ENCODE measurements at regions not wholly inside any gene's neighbourhood (a gene's known extent, or its start where the extent isn't known, plus 50 kb on each side); places are given as distances from the start of the nearest gene placed in this dataset.

DNA sequence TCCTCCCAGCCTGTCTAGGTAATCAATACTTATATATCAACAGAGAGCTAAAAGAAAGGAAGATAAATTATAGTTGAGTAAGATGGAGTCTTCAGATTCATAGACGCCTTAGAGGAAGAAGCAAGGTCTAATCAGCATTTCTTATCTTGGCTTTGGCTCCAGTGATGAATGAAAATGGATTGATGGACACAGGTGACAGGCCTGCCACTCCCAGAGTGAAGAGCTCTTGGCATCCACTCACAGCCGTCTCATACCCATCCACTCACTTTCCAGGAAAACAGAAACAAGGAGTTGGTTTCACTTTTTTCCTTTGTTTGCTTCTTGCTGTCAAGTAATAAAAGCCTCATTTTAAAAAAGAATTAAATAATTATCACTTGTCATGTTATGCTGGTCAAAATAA is 168.2 kb downstream of the MFSD1 start:
- no peaks in the 10 kb centered on the region for H3K4me1 ChIP-seq (ENCODE audit: control insufficient read depth, insufficient read depth, low read length)
- no peaks in the 10 kb centered on the region for H3K27me3 ChIP-seq (ENCODE audit: control insufficient read depth, insufficient read depth, low read length)
- H3K4me3 ChIP-seq (ENCODE audit: low read length): no peak overlapping the region
- no peak overlapping the region for H3K4me2 ChIP-seq (ENCODE audit: low read length)
- H3K9ac ChIP-seq (ENCODE audit: low read depth, low read length): no peak overlapping the region
- no peaks in the 10 kb centered on the region for H3K36me3 ChIP-seq (ENCODE audit: insufficient read depth, low read length)
- H3K9me3 ChIP-seq (replicated peaks; ENCODE audit: low read length): no peaks in the 10 kb centered on the region

DNA sequence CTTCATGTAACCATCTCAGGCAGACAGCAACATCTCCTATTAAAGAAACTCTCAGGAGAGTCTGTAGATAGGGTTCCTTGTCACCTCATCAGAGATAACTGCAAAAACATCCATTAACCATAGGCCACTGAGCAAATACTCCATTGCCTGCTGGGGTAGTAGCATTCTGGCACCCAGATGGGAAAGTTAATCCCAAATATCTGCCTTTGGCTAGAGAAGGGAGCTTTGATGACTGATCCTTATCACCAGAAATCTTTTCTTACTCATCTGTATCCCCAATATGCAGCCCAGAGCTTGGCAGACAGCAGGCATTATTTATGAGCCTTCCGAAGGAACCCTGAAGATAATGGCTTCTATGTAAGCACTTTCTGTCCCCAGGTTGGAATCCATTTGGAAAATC is 173.1 kb downstream of the MFSD1 start:
- no peak overlapping the region for H3K9ac ChIP-seq (ENCODE audit: low read depth, low read length)
- no peaks in the 10 kb centered on the region for H3K4me1 ChIP-seq (ENCODE audit: control insufficient read depth, insufficient read depth, low read length)
- no peaks in the 10 kb centered on the region for H3K27me3 ChIP-seq (ENCODE audit: control insufficient read depth, insufficient read depth, low read length)
- no peak overlapping the region for H3K4me3 ChIP-seq (ENCODE audit: low read length)
- H3K4me2 ChIP-seq (ENCODE audit: low read length): no peak overlapping the region
- no peaks in the 10 kb centered on the region for H3K9me3 ChIP-seq (replicated peaks; ENCODE audit: low read length)
- no peaks in the 10 kb centered on the region for H3K36me3 ChIP-seq (ENCODE audit: insufficient read depth, low read length)

DNA sequence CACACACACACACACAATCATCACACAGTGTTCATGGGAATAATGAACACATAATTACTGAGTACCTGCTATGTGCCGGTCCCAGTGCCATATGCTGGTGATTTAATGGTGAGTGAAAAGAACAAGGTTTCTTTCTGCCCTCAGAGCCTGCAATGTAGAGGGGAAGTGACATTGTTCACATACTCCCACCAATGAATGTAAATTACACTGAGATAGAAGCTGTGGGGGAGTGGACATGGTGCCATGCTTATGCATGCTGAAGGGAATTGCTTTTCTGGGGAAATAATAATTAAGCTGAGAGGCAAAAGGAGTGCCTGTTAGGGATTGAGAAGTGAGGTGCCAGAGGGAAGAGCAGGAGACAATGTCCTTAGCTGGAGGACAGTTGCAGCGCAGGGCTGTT is 175.1 kb downstream of the MFSD1 start:
- Histone ChIP-seq H3K36me3 (ENCODE audit: insufficient read depth, low read length) (no peaks in the 10 kb centered on the region), H3K4me2 (ENCODE audit: low read length) (no peak overlapping the region), H3K4me3 (ENCODE audit: low read length) (no peak overlapping the region), H3K9ac (ENCODE audit: low read depth, low read length) (no peak overlapping the region), H3K27me3 (ENCODE audit: control insufficient read depth, insufficient read depth, low read length) (no peaks in the 10 kb centered on the region), H3K4me1 (ENCODE audit: control insufficient read depth, insufficient read depth, low read length) (no peaks in the 10 kb centered on the region), H3K9me3 (replicated peaks; ENCODE audit: low read length) (no peaks in the 10 kb centered on the region)

DNA sequence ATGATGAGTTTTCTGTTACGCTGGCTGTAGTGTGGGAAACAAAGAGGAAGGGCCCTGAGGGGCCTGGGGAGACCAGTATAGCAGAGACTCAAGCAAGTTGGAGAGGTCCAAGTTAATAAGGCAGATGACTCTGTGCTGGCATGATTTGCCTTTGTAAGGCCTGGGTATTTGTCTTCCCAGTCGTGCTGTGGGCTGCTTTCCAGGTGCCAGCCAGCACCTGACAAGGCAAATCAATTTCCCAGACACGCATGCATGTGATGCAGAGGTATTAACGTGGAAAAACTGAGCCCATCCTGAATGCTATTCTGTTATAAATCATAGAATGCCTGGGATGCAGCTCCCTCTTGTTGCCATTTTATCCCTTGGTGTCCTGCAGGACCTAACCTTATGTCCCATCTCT is 175.6 kb downstream of the MFSD1 start:
- H3K9me3 ChIP-seq (replicated peaks; ENCODE audit: low read length): no peaks in the 10 kb centered on the region
- H3K36me3 ChIP-seq (ENCODE audit: insufficient read depth, low read length): no peaks in the 10 kb centered on the region
- H3K4me3 ChIP-seq (ENCODE audit: low read length): no peak overlapping the region
- no peaks in the 10 kb centered on the region for H3K4me1 ChIP-seq (ENCODE audit: control insufficient read depth, insufficient read depth, low read length)
- no peak overlapping the region for H3K9ac ChIP-seq (ENCODE audit: low read depth, low read length)
- no peaks in the 10 kb centered on the region for H3K27me3 ChIP-seq (ENCODE audit: control insufficient read depth, insufficient read depth, low read length)
- no peak overlapping the region for H3K4me2 ChIP-seq (ENCODE audit: low read length)

DNA sequence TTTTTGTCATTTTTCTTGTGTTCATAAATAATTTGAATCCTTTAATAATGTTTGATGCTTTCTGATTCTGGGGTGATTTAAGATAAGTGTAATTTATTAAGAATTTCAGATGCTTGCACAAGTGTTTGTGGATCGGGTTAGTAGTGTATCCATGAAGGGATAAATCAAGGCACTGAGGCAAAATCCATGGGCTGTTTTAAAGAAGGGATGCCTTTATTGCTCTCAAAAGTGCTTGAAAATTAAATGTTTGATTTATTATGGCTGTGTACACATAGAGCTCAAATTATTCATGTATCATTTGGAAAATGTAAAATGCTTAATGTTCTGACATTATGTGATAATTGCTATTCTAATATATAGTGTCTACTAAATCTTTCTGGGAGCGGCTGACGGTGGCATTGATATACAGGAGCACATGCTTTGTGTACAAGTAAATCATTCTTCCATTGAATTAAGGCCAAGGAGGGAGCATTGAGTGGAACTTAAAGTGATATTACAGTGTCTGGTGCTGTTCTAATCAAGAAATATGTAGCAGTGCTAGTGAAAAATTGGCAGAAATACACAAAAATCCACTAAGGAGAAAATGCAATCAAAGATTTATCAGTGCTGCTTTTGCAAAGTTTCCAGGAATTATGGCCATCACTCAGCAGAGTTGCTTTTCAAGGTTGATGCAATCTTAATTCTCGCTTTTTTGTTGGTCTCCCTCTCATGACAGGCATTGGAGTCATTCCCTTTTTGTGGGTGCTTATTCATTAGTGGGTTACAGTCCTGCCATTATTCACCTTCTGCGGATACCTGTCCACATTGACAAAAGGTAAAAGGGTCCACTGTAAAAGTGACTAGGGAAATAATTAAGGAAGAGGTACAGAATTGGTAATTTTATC is 181.6 kb downstream of the MFSD1 start:
- Histone ChIP-seq H3K4me1 (ENCODE audit: control insufficient read depth, insufficient read depth, low read length) (no peaks in the 10 kb centered on the region), H3K27me3 (ENCODE audit: control insufficient read depth, insufficient read depth, low read length) (no peaks in the 10 kb centered on the region), H3K4me2 (ENCODE audit: low read length) (no peak overlapping the region), H3K9me3 (replicated peaks; ENCODE audit: low read length) (no peaks in the 10 kb centered on the region), H3K4me3 (ENCODE audit: low read length) (no peak overlapping the region), H3K36me3 (ENCODE audit: insufficient read depth, low read length) (no peaks in the 10 kb centered on the region), H3K9ac (ENCODE audit: low read depth, low read length) (no peak overlapping the region)

DNA sequence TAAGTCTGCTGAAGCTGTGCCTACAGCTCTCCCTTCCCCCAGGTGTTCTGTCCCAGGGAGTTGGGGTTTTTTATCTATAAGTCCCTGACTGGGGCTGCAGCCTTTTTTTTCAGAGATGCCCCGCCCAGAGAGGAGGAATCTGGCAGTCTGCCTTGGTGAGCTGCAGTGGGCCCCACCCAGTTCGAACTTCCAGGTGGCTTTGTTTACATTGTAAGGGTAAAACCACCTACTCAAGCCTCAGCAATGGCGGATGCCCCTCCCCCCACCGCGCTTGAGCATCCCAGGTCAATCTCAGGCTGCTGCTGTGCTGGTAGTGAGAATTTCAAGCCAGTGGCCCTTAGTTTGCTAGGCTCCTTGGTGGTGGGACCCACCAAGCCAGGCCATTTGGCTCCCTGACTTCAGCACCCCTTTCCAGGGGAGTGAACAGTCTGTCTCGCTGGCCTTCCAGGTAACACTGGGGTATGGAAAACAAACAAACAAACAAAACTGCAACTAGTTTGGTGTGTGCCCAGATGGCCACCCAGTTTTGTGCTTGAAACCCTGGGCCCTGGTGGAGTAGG is 189.4 kb downstream of the MFSD1 start:
- Histone ChIP-seq H3K9ac (ENCODE audit: low read depth, low read length) (no peak overlapping the region), H3K36me3 (ENCODE audit: insufficient read depth, low read length) (no peaks in the 10 kb centered on the region), H3K4me3 (ENCODE audit: low read length) (no peak overlapping the region), H3K4me2 (ENCODE audit: low read length) (no peak overlapping the region), H3K4me1 (ENCODE audit: control insufficient read depth, insufficient read depth, low read length) (no peaks in the 10 kb centered on the region), H3K9me3 (replicated peaks; ENCODE audit: low read length) (no peaks in the 10 kb centered on the region), H3K27me3 (ENCODE audit: control insufficient read depth, insufficient read depth, low read length) (no peaks in the 10 kb centered on the region)

DNA sequence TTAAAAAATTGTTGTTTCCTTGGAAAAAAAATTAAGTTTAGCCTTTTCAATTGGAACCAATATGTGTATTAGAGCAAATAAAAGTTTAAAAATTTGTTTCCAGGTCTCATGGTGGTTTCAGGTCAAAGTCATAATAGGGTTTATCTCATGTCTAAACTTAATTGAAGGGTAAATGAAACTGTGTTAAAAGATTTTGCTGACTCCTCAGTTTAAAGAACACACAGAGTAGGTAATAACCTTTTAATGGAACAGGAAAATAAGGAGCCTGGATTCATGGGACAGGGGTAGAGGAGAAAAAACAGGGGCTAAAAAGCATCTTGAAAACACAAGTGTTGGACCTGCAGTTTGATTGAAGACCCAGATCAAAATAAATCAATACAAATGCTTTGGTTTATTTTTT is 190.6 kb downstream of the MFSD1 start:
- Histone ChIP-seq H3K4me1 (ENCODE audit: control insufficient read depth, insufficient read depth, low read length) (no peaks in the 10 kb centered on the region), H3K9me3 (replicated peaks; ENCODE audit: low read length) (no peaks in the 10 kb centered on the region), H3K9ac (ENCODE audit: low read depth, low read length) (no peak overlapping the region), H3K36me3 (ENCODE audit: insufficient read depth, low read length) (no peaks in the 10 kb centered on the region), H3K4me3 (ENCODE audit: low read length) (no peak overlapping the region), H3K27me3 (ENCODE audit: control insufficient read depth, insufficient read depth, low read length) (no peaks in the 10 kb centered on the region), H3K4me2 (ENCODE audit: low read length) (no peak overlapping the region)

DNA sequence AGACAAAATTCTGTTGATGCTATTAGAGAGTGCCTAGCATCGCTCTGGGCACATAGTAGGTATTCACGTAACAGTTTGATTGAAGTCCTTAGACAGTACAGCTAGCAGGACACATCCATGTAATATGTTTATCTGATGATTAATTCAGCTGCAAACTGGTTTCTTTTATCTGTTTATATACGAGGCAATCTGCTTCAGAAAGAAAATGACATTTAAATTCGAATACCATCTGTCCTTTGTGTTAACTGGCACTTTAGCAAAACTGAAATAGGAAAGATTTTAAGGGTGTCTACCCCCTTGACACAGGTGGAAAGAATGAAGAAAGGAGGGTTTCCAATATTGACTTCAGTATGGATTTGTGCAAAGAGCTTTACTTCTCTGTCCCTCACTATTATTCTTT is 192.5 kb downstream of the MFSD1 start:
- H3K4me3 ChIP-seq (ENCODE audit: low read length): no peak overlapping the region
- H3K9me3 ChIP-seq (replicated peaks; ENCODE audit: low read length): no peaks in the 10 kb centered on the region
- H3K4me2 ChIP-seq (ENCODE audit: low read length): no peak overlapping the region
- no peaks in the 10 kb centered on the region for H3K27me3 ChIP-seq (ENCODE audit: control insufficient read depth, insufficient read depth, low read length)
- no peaks in the 10 kb centered on the region for H3K36me3 ChIP-seq (ENCODE audit: insufficient read depth, low read length)
- no peaks in the 10 kb centered on the region for H3K4me1 ChIP-seq (ENCODE audit: control insufficient read depth, insufficient read depth, low read length)
- H3K9ac ChIP-seq (ENCODE audit: low read depth, low read length): no peak overlapping the region

DNA sequence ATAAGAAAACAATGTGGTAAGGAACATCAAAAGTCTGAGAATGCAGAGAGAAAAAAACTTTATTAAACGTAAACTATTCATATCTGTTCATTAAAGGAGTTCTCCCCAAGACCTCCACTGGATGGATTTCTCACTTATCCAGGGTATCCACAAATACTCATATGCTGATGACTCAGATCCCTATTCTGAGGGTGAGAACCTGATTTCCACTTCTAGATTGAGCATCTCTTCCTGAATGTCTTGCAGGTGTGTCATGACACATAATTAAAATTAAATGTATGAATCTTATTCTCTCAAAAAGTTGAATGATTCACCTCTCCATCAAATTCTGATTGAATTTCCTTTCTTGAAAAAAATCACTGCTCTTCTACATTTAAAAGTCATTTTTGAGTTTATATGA is 199.9 kb downstream of the MFSD1 start:
- Histone ChIP-seq H3K4me2 (ENCODE audit: low read length) (no peak overlapping the region), H3K4me1 (ENCODE audit: control insufficient read depth, insufficient read depth, low read length) (no peaks in the 10 kb centered on the region), H3K9me3 (replicated peaks; ENCODE audit: low read length) (no peaks in the 10 kb centered on the region), H3K36me3 (ENCODE audit: insufficient read depth, low read length) (no peaks in the 10 kb centered on the region), H3K4me3 (ENCODE audit: low read length) (no peak overlapping the region), H3K27me3 (ENCODE audit: control insufficient read depth, insufficient read depth, low read length) (no peaks in the 10 kb centered on the region), H3K9ac (ENCODE audit: low read depth, low read length) (no peak overlapping the region)

DNA sequence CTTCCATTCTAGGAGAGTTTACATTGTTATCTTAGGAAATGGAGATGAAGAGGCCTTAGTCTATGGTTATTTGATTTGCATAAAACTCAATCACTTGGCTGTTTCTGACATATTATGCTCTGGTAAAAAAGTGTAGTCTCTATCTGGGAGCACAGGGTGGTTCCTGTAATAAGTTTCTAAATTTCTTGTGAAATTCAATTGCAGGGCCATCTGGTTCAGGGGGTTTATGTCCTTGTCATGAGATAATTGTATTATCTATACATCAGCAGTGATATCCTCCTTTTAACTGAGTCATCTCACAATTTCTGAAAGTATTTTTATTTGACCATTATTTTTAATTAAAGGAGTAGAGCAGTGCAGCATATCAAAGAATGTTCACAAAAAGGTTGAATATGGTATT is 203.3 kb downstream of the MFSD1 start:
- no peaks in the 10 kb centered on the region for H3K27me3 ChIP-seq (ENCODE audit: control insufficient read depth, insufficient read depth, low read length)
- no peak overlapping the region for H3K4me3 ChIP-seq (ENCODE audit: low read length)
- no peak overlapping the region for H3K9ac ChIP-seq (ENCODE audit: low read depth, low read length)
- H3K9me3 ChIP-seq (replicated peaks; ENCODE audit: low read length): no peaks in the 10 kb centered on the region
- H3K36me3 ChIP-seq (ENCODE audit: insufficient read depth, low read length): no peaks in the 10 kb centered on the region
- H3K4me2 ChIP-seq (ENCODE audit: low read length): no peak overlapping the region
- H3K4me1 ChIP-seq (ENCODE audit: control insufficient read depth, insufficient read depth, low read length): no peaks in the 10 kb centered on the region

DNA sequence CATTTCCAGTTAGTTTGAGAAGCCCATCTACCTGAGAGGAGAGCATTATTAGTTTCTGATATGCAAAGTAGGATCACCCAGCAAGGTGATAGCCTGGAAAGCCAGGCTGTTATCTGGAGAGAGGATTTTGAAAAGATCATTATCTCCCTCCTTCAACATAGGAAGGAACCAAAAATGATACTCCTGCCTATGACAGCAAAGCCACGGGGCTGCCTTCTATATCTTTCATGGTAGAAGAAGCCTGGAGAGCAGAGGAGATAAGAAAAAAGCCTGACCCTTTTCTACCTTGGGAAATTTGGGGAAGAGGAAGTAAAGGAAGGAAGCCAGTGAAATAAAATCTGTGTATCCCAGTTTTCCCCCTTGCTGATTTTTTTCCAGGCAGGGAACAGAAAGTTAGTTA is 205.5 kb downstream of the MFSD1 start:
- Histone ChIP-seq H3K9ac (ENCODE audit: low read depth, low read length) (no peak overlapping the region), H3K36me3 (ENCODE audit: insufficient read depth, low read length) (no peaks in the 10 kb centered on the region), H3K9me3 (replicated peaks; ENCODE audit: low read length) (no peaks in the 10 kb centered on the region), H3K4me2 (ENCODE audit: low read length) (no peak overlapping the region), H3K4me1 (ENCODE audit: control insufficient read depth, insufficient read depth, low read length) (no peaks in the 10 kb centered on the region), H3K27me3 (ENCODE audit: control insufficient read depth, insufficient read depth, low read length) (no peaks in the 10 kb centered on the region), H3K4me3 (ENCODE audit: low read length) (no peak overlapping the region)

DNA sequence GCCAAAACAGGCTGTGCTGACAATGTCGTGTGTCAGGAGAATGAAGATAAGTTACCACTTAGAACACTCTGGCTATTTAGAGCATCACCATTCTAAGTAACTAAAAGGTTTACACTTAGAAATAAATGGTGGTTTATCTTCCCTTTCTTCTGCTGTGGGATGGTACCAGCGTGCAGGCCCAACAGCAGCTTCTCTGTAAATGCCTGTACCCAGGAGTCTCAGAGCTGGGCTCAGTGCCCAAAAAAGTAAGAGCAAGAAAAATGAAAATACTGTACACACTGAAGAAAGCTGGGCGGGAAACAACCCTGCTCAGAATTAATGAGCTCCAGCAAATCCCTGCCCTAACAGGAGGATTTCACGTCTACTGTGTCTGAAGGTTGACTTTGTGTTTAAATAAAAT is 206.5 kb downstream of the MFSD1 start:
- Histone ChIP-seq H3K4me2 (ENCODE audit: low read length) (no peak overlapping the region), H3K27me3 (ENCODE audit: control insufficient read depth, insufficient read depth, low read length) (no peaks in the 10 kb centered on the region)

More for the DNA sequence above, 206.5 kb downstream of the MFSD1 start:
- Histone ChIP-seq H3K36me3 (ENCODE audit: insufficient read depth, low read length) (no peaks in the 10 kb centered on the region), H3K9ac (ENCODE audit: low read depth, low read length) (no peak overlapping the region), H3K4me3 (ENCODE audit: low read length) (no peak overlapping the region), H3K9me3 (replicated peaks; ENCODE audit: low read length) (no peaks in the 10 kb centered on the region), H3K4me1 (ENCODE audit: control insufficient read depth, insufficient read depth, low read length) (no peaks in the 10 kb centered on the region)
